ENCODE measurements at regions not wholly inside any gene's neighbourhood (a gene's known extent, or its start where the extent isn't known, plus 50 kb on each side); places are given as distances from the start of the nearest gene placed in this dataset.

GRCh38 chr3:88209356-88209755, 59.6 kb downstream of the C3orf38 start:
- H3K36me3 ChIP-seq (ENCODE audit: control insufficient read depth, low read depth, low read length): no peaks in the 10 kb centered on the region
- no peaks in the 10 kb centered on the region for H3K9me3 ChIP-seq (ENCODE audit: control insufficient read depth, low read depth, low read length)
- H3K4me1 ChIP-seq (ENCODE audit: control insufficient read depth, low read depth, low read length): no peaks in the 10 kb centered on the region
- no peak overlapping the region for H3K4me3 ChIP-seq (ENCODE audit: low read length)
- H3K27ac ChIP-seq (ENCODE audit: low read length): no peak overlapping the region
- no peaks in the 10 kb centered on the region for H3K27me3 ChIP-seq (ENCODE audit: control insufficient read depth, insufficient read depth, low read length)
- no peak overlapping the region for H3K9ac ChIP-seq (ENCODE audit: low read length)

- H3K4me1 ChIP-seq (ENCODE audit: control insufficient read depth, low read depth, low read length): no peaks in the 10 kb centered on the region
- no peaks in the 10 kb centered on the region for H3K27me3 ChIP-seq (ENCODE audit: control insufficient read depth, insufficient read depth, low read length)
- no peaks in the 10 kb centered on the region for H3K36me3 ChIP-seq (ENCODE audit: control insufficient read depth, low read depth, low read length)
- H3K9me3 ChIP-seq (ENCODE audit: control insufficient read depth, low read depth, low read length): no peaks in the 10 kb centered on the region
- no peak overlapping the region for H3K4me3 ChIP-seq (ENCODE audit: low read length)
- no peak overlapping the region for H3K9ac ChIP-seq (ENCODE audit: low read length)
- H3K27ac ChIP-seq (ENCODE audit: low read length): no peak overlapping the region
These were observed 61.5 kb downstream of the C3orf38 start for GRCh38 chr3:88211096-88211890.

- Histone ChIP-seq H3K4me3 (ENCODE audit: low read length) (no peak overlapping the region), H3K4me1 (ENCODE audit: control insufficient read depth, low read depth, low read length) (no peaks in the 10 kb centered on the region), H3K27ac (ENCODE audit: low read length) (no peak overlapping the region), H3K27me3 (ENCODE audit: control insufficient read depth, insufficient read depth, low read length) (no peaks in the 10 kb centered on the region), H3K9me3 (ENCODE audit: control insufficient read depth, low read depth, low read length) (no peaks in the 10 kb centered on the region), H3K36me3 (ENCODE audit: control insufficient read depth, low read depth, low read length) (no peaks in the 10 kb centered on the region), H3K9ac (ENCODE audit: low read length) (no peak overlapping the region)
These were observed 69.5 kb downstream of the C3orf38 start for GRCh38 chr3:88219138-88219792.

- H3K9ac ChIP-seq (ENCODE audit: low read length): no peak overlapping the region
- no peaks in the 10 kb centered on the region for H3K27me3 ChIP-seq (ENCODE audit: control insufficient read depth, insufficient read depth, low read length)
- no peaks in the 10 kb centered on the region for H3K9me3 ChIP-seq (ENCODE audit: control insufficient read depth, low read depth, low read length)
- H3K27ac ChIP-seq (ENCODE audit: low read length): no peak overlapping the region
- H3K4me1 ChIP-seq (ENCODE audit: control insufficient read depth, low read depth, low read length): no peaks in the 10 kb centered on the region
- H3K36me3 ChIP-seq (ENCODE audit: control insufficient read depth, low read depth, low read length): no peaks in the 10 kb centered on the region
- H3K4me3 ChIP-seq (ENCODE audit: low read length): no peak overlapping the region
These were observed 70.4 kb downstream of the C3orf38 start for GRCh38 chr3:88220126-88220525.

GRCh38 chr3:88221726-88222125, 72.0 kb downstream of the C3orf38 start:
- H3K9ac ChIP-seq (ENCODE audit: low read length): no peak overlapping the region
- no peaks in the 10 kb centered on the region for H3K9me3 ChIP-seq (ENCODE audit: control insufficient read depth, low read depth, low read length)
- H3K4me1 ChIP-seq (ENCODE audit: control insufficient read depth, low read depth, low read length): no peaks in the 10 kb centered on the region
- H3K4me3 ChIP-seq (ENCODE audit: low read length): no peak overlapping the region
- no peaks in the 10 kb centered on the region for H3K36me3 ChIP-seq (ENCODE audit: control insufficient read depth, low read depth, low read length)
- no peaks in the 10 kb centered on the region for H3K27me3 ChIP-seq (ENCODE audit: control insufficient read depth, insufficient read depth, low read length)
- H3K27ac ChIP-seq (ENCODE audit: low read length): no peak overlapping the region

GRCh38 chr3:88222343-88222742, 72.6 kb downstream of the C3orf38 start:
- Histone ChIP-seq H3K4me1 (ENCODE audit: control insufficient read depth, low read depth, low read length) (no peaks in the 10 kb centered on the region), H3K4me3 (ENCODE audit: low read length) (no peak overlapping the region), H3K9ac (ENCODE audit: low read length) (no peak overlapping the region), H3K27ac (ENCODE audit: low read length) (no peak overlapping the region), H3K9me3 (ENCODE audit: control insufficient read depth, low read depth, low read length) (no peaks in the 10 kb centered on the region), H3K27me3 (ENCODE audit: control insufficient read depth, insufficient read depth, low read length) (no peaks in the 10 kb centered on the region), H3K36me3 (ENCODE audit: control insufficient read depth, low read depth, low read length) (no peaks in the 10 kb centered on the region)

GRCh38 chr3:88225326-88226008, 75.7 kb downstream of the C3orf38 start:
- H3K36me3 ChIP-seq (ENCODE audit: control insufficient read depth, low read depth, low read length): no peaks in the 10 kb centered on the region
- H3K27me3 ChIP-seq (ENCODE audit: control insufficient read depth, insufficient read depth, low read length): no peaks in the 10 kb centered on the region
- H3K27ac ChIP-seq (ENCODE audit: low read length): no peak overlapping the region
- H3K4me3 ChIP-seq (ENCODE audit: low read length): no peak overlapping the region
- no peaks in the 10 kb centered on the region for H3K4me1 ChIP-seq (ENCODE audit: control insufficient read depth, low read depth, low read length)
- H3K9ac ChIP-seq (ENCODE audit: low read length): no peak overlapping the region
- no peaks in the 10 kb centered on the region for H3K9me3 ChIP-seq (ENCODE audit: control insufficient read depth, low read depth, low read length)

GRCh38 chr3:88226910-88227309, 77.2 kb downstream of the C3orf38 start:
- no peaks in the 10 kb centered on the region for H3K4me1 ChIP-seq (ENCODE audit: control insufficient read depth, low read depth, low read length)
- H3K4me3 ChIP-seq (ENCODE audit: low read length): no peak overlapping the region
- no peak overlapping the region for H3K9ac ChIP-seq (ENCODE audit: low read length)
- no peaks in the 10 kb centered on the region for H3K36me3 ChIP-seq (ENCODE audit: control insufficient read depth, low read depth, low read length)
- no peaks in the 10 kb centered on the region for H3K27me3 ChIP-seq (ENCODE audit: control insufficient read depth, insufficient read depth, low read length)
- H3K27ac ChIP-seq (ENCODE audit: low read length): no peak overlapping the region
- no peaks in the 10 kb centered on the region for H3K9me3 ChIP-seq (ENCODE audit: control insufficient read depth, low read depth, low read length)

- Histone ChIP-seq H3K4me3 (ENCODE audit: low read length) (no peak overlapping the region), H3K4me1 (ENCODE audit: control insufficient read depth, low read depth, low read length) (no peaks in the 10 kb centered on the region), H3K9me3 (ENCODE audit: control insufficient read depth, low read depth, low read length) (no peaks in the 10 kb centered on the region), H3K9ac (ENCODE audit: low read length) (no peak overlapping the region), H3K36me3 (ENCODE audit: control insufficient read depth, low read depth, low read length) (no peaks in the 10 kb centered on the region), H3K27me3 (ENCODE audit: control insufficient read depth, insufficient read depth, low read length) (no peaks in the 10 kb centered on the region), H3K27ac (ENCODE audit: low read length) (no peak overlapping the region)
These were observed 80.9 kb downstream of the C3orf38 start for GRCh38 chr3:88230638-88231037.

- Histone ChIP-seq H3K27me3 (ENCODE audit: control insufficient read depth, insufficient read depth, low read length) (no peaks in the 10 kb centered on the region), H3K4me1 (ENCODE audit: control insufficient read depth, low read depth, low read length) (no peaks in the 10 kb centered on the region), H3K9me3 (ENCODE audit: control insufficient read depth, low read depth, low read length) (no peaks in the 10 kb centered on the region), H3K27ac (ENCODE audit: low read length) (no peak overlapping the region), H3K36me3 (ENCODE audit: control insufficient read depth, low read depth, low read length) (no peaks in the 10 kb centered on the region), H3K9ac (ENCODE audit: low read length) (no peak overlapping the region), H3K4me3 (ENCODE audit: low read length) (no peak overlapping the region)
These were observed 81.4 kb downstream of the C3orf38 start for GRCh38 chr3:88231207-88231606.

GRCh38 chr3:88231632-88232031, 81.9 kb downstream of the C3orf38 start:
- no peak overlapping the region for H3K27ac ChIP-seq (ENCODE audit: low read length)
- H3K27me3 ChIP-seq (ENCODE audit: control insufficient read depth, insufficient read depth, low read length): no peaks in the 10 kb centered on the region
- H3K9ac ChIP-seq (ENCODE audit: low read length): no peak overlapping the region
- H3K36me3 ChIP-seq (ENCODE audit: control insufficient read depth, low read depth, low read length): no peaks in the 10 kb centered on the region
- H3K4me3 ChIP-seq (ENCODE audit: low read length): no peak overlapping the region
- H3K9me3 ChIP-seq (ENCODE audit: control insufficient read depth, low read depth, low read length): no peaks in the 10 kb centered on the region
- H3K4me1 ChIP-seq (ENCODE audit: control insufficient read depth, low read depth, low read length): no peaks in the 10 kb centered on the region

Measured in iPS-18a (cell line).